ENCODE measurements at regions not wholly inside any gene's neighbourhood (a gene's known extent, or its start where the extent isn't known, plus 50 kb on each side); places are given as distances from the start of the nearest gene placed in this dataset.

DNA sequence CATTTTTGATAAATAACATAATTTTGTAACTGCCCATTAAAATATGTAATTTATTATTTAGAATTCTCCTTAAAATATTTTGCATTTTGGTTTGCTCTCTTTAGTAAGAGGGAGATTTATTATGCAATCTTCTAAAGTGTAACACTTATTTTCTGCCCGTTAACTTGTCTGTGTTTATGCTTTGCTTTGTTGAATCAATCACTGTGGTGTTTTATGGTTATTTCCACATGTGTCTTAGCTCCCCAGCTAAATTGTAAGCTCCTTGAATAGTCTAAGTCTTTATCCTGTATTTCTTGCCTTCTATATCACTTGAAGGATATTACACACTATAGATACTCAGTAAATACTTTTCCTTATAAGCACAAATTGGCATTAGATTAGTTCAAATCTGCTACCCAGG, 166.6 kb upstream of the SPRED2 start:
- Histone ChIP-seq H2AFZ (ENCODE audit: low read length) (no peak overlapping the region), H3K4me2 (ENCODE audit: low read depth, low read length) (no peak overlapping the region), H4K20me1 (ENCODE audit: insufficient read depth, low read length) (no peaks in the 10 kb centered on the region), H3K4me3 (ENCODE audit: low read length) (no peak overlapping the region), H3K9ac (ENCODE audit: low read length) (no peak overlapping the region), H3K27ac (ENCODE audit: low read length) (no peak overlapping the region), H3K27me3 (replicated peaks; ENCODE audit: insufficient read depth, low read length) (no peaks in the 10 kb centered on the region), H3K4me1 (ENCODE audit: low read length) (no peaks in the 10 kb centered on the region), H3K9me3 (replicated peaks; ENCODE audit: insufficient read depth, low read length) (no peaks in the 10 kb centered on the region), H3K79me2 (ENCODE audit: low read length) (no peaks in the 10 kb centered on the region), H3F3A (ENCODE audit: insufficient read depth, low read length) (no peaks in the 10 kb centered on the region), H3K36me3 (replicated peaks; ENCODE audit: insufficient read depth, low read length) (no peaks in the 10 kb centered on the region), H3K9me2 (replicated peaks; ENCODE audit: insufficient read depth, low read length) (no peaks in the 10 kb centered on the region)
- no peak for DNase-seq
- no peak for TF ChIP-seq EZH2phosphoT487 (IDR thresholded peaks at IDR 0.05; ENCODE audit: low read length)
- TF ChIP-seq, protein P1, sequence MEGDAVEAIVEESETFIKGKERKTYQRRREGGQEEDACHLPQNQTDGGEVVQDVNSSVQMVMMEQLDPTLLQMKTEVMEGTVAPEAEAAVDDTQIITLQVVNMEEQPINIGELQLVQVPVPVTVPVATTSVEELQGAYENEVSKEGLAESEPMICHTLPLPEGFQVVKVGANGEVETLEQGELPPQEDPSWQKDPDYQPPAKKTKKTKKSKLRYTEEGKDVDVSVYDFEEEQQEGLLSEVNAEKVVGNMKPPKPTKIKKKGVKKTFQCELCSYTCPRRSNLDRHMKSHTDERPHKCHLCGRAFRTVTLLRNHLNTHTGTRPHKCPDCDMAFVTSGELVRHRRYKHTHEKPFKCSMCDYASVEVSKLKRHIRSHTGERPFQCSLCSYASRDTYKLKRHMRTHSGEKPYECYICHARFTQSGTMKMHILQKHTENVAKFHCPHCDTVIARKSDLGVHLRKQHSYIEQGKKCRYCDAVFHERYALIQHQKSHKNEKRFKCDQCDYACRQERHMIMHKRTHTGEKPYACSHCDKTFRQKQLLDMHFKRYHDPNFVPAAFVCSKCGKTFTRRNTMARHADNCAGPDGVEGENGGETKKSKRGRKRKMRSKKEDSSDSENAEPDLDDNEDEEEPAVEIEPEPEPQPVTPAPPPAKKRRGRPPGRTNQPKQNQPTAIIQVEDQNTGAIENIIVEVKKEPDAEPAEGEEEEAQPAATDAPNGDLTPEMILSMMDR (IDR thresholded peaks at IDR 0.05; ENCODE audit: low read length), result no peak
- no peak for TF ChIP-seq EZH2 (optimal IDR thresholded peaks at IDR 0.05; ENCODE audit: low read depth, low read length)

DNA sequence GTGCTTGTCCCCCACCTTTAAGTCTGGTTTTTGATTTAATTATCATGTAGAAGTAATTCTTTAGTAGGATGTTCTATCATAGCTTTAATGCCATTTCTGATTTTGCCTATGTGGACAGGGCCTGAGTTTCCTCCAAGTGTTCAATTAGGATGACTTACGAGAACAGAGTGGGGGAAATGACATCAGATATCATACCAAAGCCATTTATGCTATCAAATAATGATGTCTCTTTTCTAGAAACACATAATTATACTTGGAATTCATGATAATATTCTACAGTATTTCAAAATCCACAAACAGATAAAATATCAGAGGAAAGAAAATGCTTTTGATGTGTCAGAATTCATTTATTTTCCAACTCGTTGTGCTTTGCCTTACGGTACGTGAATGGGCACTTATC, 165.9 kb upstream of the SPRED2 start:
- no peak overlapping the region for H3K27ac ChIP-seq (ENCODE audit: low read length)

DNA sequence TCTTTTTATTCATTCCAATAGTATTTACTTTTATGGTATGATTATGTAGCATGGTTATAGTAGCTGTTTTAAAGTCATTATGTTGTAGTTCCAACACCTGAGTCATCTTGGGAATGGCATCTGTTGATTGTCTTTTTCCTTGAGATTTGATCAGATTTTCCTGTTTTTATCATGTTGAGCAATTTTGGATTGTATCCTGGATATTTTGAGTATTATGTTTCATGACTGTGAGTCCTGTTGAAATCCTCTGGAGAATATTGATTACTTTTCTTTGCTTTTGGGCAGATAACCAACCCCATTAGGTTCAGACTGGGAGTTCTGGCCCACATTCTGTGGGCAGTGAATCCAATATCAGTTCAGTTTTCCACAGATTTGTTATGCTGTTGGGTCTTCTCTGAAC, 163.2 kb upstream of the SPRED2 start:
- no peaks in the 10 kb centered on the region for H3K9me3 ChIP-seq (replicated peaks; ENCODE audit: insufficient read depth, low read length)
- no peaks in the 10 kb centered on the region for H3K79me2 ChIP-seq (ENCODE audit: low read length)
- H3K4me1 ChIP-seq (ENCODE audit: low read length), result no peaks in the 10 kb centered on the region
- no peak for DNase-seq
- no peaks in the 10 kb centered on the region for H3K9me2 ChIP-seq (replicated peaks; ENCODE audit: insufficient read depth, low read length)
- H4K20me1 ChIP-seq (ENCODE audit: insufficient read depth, low read length), result no peaks in the 10 kb centered on the region
- no peak overlapping the region for H3K4me3 ChIP-seq (ENCODE audit: low read length)
- no peaks in the 10 kb centered on the region for H3K36me3 ChIP-seq (replicated peaks; ENCODE audit: insufficient read depth, low read length)
- H3K27ac ChIP-seq (ENCODE audit: low read length), result no peak overlapping the region
- TF ChIP-seq, protein P1 (IDR thresholded peaks at IDR 0.05; ENCODE audit: low read length), result no peak
- no peak for TF ChIP-seq EZH2phosphoT487 (IDR thresholded peaks at IDR 0.05; ENCODE audit: low read length)
- TF ChIP-seq EZH2 (optimal IDR thresholded peaks at IDR 0.05; ENCODE audit: low read depth, low read length), result no peak
- no peak overlapping the region for H3K4me2 ChIP-seq (ENCODE audit: low read depth, low read length)
- H2AFZ ChIP-seq (ENCODE audit: low read length), result no peak overlapping the region
- no peaks in the 10 kb centered on the region for H3F3A ChIP-seq (ENCODE audit: insufficient read depth, low read length)
- no peaks in the 10 kb centered on the region for H3K27me3 ChIP-seq (replicated peaks; ENCODE audit: insufficient read depth, low read length)
- H3K9ac ChIP-seq (ENCODE audit: low read length), result no peak overlapping the region

More for the DNA sequence above, 165.9 kb upstream of the SPRED2 start:
- no peak overlapping the region for H3K9ac ChIP-seq (ENCODE audit: low read length)
- no peaks in the 10 kb centered on the region for H3K4me1 ChIP-seq (ENCODE audit: low read length)
- H3K9me3 ChIP-seq (replicated peaks; ENCODE audit: insufficient read depth, low read length), result no peaks in the 10 kb centered on the region
- H3K4me3 ChIP-seq (ENCODE audit: low read length), result no peak overlapping the region
- DNase-seq, result no peak
- no peaks in the 10 kb centered on the region for H3K9me2 ChIP-seq (replicated peaks; ENCODE audit: insufficient read depth, low read length)
- no peaks in the 10 kb centered on the region for H3K27me3 ChIP-seq (replicated peaks; ENCODE audit: insufficient read depth, low read length)
- no peak overlapping the region for H3K4me2 ChIP-seq (ENCODE audit: low read depth, low read length)
- H3K36me3 ChIP-seq (replicated peaks; ENCODE audit: insufficient read depth, low read length), result no peaks in the 10 kb centered on the region
- no peaks in the 10 kb centered on the region for H3K79me2 ChIP-seq (ENCODE audit: low read length)
- no peak overlapping the region for H2AFZ ChIP-seq (ENCODE audit: low read length)
- no peaks in the 10 kb centered on the region for H4K20me1 ChIP-seq (ENCODE audit: insufficient read depth, low read length)
- no peaks in the 10 kb centered on the region for H3F3A ChIP-seq (ENCODE audit: insufficient read depth, low read length)
- TF ChIP-seq, protein P1 (IDR thresholded peaks at IDR 0.05; ENCODE audit: low read length), result no peak
- TF ChIP-seq EZH2phosphoT487 (IDR thresholded peaks at IDR 0.05; ENCODE audit: low read length) (no peak), EZH2 (optimal IDR thresholded peaks at IDR 0.05; ENCODE audit: low read depth, low read length) (no peak)
